Kidney tubule cell (primary cell): ENCODE measurements at regions not wholly inside any gene's neighbourhood (a gene's known extent, or its start where the extent isn't known, plus 50 kb on each side); places are given as distances from the start of the nearest gene placed in this dataset.
A peak's percentile ranks its signal among the peaks of the same experiment; 100 is the strongest.
"Not testable (repeated sequence)": the region's sequence is repeated elsewhere in the genome, so short reads cannot be mapped to it uniquely, and the experiment has no call there.

Source experiments
- DNase-seq: peaks from one replicate; pipeline ENCODE4 v3.0.0-alpha.2; 2018; ENCODE audit warnings: low spot score

DNA sequence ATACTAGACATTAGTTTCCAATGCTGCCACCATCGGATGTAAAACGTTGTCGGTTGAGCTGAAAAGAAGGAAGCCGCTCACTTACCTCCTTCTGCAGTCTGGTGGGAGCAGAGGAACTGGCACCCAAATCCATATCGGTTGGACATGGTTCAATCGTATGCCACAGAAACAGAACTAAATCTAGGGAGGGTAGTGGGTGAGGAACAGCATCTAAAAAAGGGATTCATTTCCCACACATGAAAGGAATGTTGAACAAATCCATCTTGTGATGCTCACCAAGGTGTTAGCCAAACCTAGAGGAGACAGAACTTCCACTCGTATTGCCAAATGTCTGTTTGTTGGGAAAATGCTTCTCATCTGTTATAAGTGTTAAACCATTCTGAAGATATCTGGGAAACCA lies 532.7 kb downstream of the NLGN4X start:
- DNase-seq: no peak

GRCh38 chrX:5683996-5684395 lies 544.7 kb downstream of the NLGN4X start:
- DNase-seq: no peak

DNA sequence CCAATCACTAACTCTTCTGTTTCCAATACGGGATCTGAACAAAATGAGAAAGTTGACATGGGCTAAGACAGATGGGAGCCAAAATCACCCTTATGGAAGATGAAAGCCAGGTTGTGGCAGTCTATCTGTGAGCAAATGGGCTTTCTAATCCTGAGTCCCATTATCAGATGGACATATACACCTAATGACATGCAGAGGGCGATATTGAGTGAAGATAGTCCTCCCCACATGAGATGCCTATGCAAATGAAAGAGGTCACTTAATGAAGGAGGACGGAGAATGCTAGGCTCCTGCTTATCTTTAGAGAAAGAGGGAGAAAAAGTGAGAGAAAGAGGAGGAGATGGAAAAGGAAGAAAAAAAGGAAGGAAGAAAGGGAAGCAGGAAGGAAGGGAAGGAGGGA lies 547.5 kb downstream of the NLGN4X start:
- peak; percentile 3 for DNase-seq

- DNase-seq: no peak
Observed at GRCh38 chrX:5674036-5674435, 554.6 kb downstream of the NLGN4X start.

DNA sequence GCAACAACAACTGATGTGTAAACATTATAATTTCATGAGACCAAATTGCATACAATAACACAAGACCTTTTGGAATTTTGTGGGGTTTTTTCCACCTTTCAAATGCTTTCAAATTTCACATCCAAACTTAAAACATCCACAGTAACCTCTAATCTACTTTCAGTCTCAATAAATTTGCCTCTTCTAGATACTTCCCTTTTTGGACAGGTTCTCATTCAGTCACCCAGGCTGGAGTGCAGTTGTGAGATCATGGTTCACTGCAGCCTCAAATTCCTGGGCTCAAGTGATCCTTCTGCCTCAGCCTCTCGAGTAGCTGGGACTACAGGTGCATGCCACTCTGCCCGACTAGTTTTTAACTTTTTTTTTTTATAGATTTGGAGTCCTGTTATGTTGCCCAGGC lies 556.6 kb downstream of the NLGN4X start:
- no peak for DNase-seq

DNA sequence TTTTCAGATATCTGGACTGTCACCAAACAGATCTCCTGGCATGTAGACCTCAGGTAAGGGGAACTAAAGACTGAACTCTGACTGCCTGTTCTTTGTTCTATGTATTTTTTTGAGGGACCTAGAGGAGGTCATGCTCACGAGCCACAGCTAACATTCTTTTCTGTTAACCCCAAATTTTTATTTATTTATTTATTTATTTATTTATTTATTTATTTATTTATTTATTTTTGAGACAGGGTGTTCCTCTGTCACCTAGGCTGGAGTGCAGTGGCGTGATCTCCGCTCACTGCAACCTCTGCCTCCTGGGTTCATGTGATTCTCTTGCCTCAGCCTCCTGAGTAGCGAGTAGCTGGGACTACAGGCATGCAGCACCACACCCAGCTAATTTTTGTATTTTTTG lies 562.0 kb downstream of the NLGN4X start:
- DNase-seq: not testable (repeated sequence)

GRCh38 chrX:5656544-5656943 lies 572.1 kb downstream of the NLGN4X start:
- DNase-seq: no peak

DNA sequence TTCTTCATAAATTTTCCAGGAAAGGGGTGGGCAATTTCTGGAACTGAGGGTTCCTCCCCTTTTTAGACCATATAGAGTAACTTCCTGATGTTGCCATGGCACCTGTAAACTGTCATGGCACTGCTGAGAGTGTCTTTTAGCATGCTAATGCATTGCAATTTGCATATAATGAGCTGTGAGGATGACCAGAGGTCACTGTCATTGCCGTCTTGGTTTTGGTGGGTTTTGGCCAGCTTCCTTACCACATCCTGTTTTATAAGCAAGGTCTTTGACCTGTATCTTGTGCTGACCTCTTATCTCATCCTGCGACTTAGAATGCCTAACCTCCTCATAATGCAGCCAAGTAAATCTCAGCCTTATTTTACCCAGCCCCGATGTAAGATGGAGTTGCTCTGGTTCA lies 577.8 kb downstream of the NLGN4X start:
- DNase-seq: no peak

DNA sequence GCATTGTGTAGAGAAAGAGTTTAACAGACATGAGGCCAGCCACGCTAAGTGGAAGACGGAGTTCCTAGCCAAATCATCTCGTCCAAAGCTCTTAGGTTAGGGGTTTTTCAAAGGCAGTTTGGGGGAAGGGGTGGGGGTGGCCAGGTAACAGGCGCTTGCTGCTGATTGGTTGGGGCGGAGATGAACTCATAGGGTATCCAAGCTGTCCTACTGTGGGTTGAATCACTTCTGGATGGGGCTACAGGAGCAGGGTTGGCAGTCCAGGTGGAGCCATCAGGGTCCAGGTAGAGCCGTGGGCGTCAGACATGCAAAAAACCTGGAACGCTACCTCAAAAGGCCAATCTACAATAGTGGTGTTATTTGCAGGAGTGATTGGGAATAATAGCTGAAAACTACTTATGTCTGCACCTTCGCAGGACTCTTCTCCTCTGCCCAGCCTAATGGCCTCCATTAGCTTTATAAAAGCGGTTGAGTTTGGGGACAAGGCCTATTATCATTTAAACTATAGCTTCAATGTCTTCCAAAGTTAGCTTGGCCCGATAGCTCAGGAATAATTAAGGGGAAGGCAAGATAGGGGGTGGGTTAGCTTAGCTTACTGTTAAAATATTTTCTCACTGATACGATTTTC lies 579.6 kb downstream of the NLGN4X start:
- DNase-seq: no peak

DNA sequence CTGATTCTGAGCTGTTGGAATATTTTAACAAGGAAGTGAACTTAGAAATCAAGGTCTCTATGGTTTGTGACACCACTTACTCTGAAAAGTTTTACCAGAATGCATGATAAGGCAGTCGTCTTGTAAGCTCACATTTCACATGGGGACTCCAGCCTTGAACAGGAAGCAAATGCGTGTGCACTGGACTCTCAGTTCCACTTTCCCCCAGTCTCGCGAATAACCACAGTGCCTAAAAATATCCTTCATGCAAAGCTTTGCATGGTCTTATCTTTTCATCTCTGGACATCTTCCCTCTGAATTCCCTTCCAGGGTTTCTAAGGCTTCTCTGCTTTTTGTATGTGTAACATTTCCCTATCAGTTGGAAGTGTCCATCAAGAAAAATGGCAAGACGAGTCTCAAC lies 581.8 kb downstream of the NLGN4X start:
- DNase-seq: no peak

DNA sequence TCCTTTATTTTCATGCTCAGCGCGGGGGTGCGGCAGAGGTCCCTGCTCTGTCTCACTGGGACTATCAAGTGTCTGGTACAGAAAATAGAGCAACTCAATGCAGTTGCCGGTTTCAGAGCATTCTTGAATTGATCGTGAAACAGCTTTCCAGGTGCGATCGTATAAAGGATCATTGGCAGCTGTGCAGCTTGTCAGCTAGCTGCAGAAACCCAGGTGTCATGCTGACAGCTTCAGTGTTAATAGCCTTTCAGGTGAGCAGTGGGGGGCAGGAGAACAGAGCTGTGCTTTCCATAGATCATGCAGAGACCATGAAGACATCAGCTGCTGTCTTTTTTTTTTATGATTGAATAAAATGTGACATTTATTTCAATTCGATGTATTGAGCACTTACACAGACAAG lies 583.9 kb downstream of the NLGN4X start:
- no peak for DNase-seq

DNA sequence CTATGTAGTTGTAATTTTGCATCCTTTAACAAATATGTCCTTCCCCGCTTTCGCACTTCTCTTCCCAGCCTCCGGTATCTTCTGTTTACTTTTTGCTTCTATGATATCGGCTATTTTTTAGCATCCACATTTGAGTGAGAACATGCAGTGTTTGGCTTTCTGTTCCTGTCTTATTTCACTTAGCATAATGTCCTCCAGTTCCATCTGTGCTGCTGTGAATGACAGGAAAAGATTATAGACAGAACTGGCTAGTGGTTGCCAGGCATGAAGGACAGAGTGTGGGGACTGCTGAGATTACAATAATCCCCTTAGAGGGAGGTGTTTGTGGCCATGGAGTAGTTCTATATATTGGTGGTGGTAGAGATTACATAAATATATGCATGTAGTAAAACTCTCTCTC lies 588.6 kb downstream of the NLGN4X start:
- no peak for DNase-seq

- no peak for DNase-seq
Observed at GRCh38 chrX:5638572-5638971, 590.1 kb downstream of the NLGN4X start.

DNA sequence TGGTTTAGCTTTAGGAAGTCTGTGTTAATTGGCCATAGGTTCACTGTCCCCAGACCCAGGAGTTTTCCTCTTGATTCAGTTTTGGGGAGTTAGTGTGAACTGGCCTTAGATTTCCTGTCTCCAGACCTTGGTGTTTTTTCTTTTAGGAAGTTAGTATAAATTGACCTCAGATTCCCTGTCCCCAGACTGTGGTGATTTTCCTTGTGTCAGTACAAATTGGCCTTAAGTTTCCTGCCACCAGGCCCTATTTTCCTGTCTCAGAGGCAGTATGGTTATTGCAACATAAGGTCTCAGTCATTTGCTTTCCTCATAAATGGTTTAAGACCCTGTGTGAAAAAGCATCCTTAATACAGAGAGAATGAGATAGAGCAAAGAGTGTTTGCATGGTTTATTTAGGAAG lies 595.8 kb downstream of the NLGN4X start:
- DNase-seq: no peak

GRCh38 chrX:5632061-5632614 lies 596.5 kb downstream of the NLGN4X start:
- DNase-seq: no peak

- no peak for DNase-seq
Observed at GRCh38 chrX:5617666-5618065, 611.0 kb downstream of the NLGN4X start.

GRCh38 chrX:5595570-5595969 lies 633.1 kb downstream of the NLGN4X start:
- no peak for DNase-seq

DNA sequence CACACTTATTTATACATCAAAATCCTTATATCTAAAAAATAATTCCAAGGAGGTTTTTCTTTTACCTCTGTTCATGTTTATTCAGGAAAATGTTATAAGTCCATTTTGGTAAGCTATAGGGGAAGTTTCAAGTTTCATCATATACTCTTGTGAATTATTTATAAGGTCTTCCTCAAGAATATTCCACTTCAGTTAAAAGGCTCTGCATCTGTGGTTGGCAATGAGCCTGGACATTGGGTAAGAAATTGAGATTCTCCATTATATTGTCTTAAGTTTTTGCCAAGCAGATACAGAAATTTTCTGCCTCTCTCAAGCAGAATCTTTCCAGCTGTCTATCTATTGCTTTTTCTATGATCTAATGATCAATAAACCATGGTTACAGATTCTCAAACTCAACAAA lies 641.9 kb downstream of the NLGN4X start:
- no peak for DNase-seq

DNA sequence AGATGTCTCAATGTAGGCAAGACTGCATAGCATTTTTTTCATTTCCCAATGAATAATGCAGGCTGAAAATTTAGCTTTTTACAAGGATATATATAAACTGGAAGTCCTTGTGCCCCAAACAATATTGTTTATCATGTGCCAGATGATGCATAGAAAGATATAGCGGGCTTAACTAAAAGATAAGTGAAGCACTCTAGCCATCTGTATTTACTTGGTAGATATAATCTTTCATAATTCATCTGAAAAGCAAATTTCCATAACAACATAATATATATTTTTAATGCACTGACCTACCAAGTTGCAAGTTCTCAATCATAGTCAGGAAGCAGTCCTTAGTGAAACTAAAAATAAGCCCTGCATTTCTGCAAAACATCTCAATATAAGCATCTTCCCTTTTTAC lies 653.3 kb downstream of the NLGN4X start:
- DNase-seq: no peak

GRCh38 chrX:5568934-5569333 lies 659.7 kb downstream of the NLGN4X start:
- DNase-seq: no peak

DNA sequence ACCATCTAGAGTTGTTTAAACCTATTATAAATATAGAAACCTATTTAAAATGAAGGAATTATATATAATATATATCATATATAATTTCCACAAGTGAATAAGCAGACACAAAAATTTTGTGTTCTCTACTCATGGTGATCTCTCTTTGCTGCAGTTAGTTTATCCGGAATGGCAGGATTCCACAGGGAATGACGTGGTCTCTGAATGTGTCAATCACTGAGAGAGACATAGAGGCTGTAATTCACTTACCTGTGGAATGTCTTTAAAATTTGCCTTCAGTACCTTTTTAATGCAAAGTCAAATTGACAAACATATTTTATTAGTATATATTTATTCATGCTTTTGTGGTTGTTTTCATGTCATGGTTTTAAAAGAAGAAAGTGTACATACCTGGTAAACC lies 669.3 kb downstream of the NLGN4X start:
- no peak for DNase-seq

DNA sequence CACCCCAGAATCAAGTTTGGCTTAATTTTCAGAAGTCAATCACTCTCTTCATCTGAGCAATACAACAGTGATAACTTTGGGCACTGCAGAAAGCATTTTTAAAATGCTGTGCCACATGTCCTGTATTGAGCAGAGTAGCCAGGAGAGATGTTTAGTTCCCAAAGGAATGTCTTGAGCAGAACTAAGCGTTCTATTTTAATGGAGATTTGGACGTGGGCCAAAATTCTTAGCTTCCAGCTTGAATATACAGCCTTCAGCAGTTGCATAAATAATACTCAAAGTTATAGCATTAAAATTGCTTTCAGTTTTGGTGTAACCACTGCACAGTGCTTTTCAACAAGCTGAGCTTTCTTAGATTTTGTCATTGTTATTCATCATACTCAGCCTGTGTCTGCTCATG lies 679.2 kb downstream of the NLGN4X start:
- DNase-seq: no peak

GRCh38 chrX:5537098-5537497 lies 691.6 kb downstream of the NLGN4X start:
- no peak for DNase-seq

GRCh38 chrX:5536261-5536660 lies 692.4 kb downstream of the NLGN4X start:
- DNase-seq: no peak

DNA sequence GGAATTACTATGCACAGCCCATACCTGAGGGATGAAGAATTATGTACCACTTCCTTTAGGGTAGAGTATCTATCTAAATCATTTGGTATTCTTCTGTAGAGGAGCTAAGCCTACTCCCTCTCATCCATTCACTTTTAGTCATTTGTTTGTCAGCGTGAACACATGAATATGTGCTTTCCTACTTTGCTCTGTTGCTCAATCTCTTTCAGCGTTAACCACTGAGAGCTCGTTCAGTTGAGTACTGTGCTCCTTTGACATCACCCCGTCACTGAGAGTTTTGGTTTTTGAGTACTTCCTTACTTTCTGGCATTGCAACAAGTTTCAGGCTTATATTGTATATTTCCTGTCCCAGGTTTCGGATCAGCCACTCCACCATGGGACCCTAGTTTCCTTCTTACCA lies 700.6 kb downstream of the NLGN4X start:
- DNase-seq: no peak
